ENCODE measurements at regions not wholly inside any gene's neighbourhood (a gene's known extent, or its start where the extent isn't known, plus 50 kb on each side); places are given as distances from the start of the nearest gene placed in this dataset.

GRCh38 chr22:48321986-48322545 is 1505.6 kb downstream of the BRD1 start:
- DNase-seq, result no peak

GRCh38 chr22:48320683-48321451 is 1506.8 kb downstream of the BRD1 start:
- no peak for DNase-seq

DNA sequence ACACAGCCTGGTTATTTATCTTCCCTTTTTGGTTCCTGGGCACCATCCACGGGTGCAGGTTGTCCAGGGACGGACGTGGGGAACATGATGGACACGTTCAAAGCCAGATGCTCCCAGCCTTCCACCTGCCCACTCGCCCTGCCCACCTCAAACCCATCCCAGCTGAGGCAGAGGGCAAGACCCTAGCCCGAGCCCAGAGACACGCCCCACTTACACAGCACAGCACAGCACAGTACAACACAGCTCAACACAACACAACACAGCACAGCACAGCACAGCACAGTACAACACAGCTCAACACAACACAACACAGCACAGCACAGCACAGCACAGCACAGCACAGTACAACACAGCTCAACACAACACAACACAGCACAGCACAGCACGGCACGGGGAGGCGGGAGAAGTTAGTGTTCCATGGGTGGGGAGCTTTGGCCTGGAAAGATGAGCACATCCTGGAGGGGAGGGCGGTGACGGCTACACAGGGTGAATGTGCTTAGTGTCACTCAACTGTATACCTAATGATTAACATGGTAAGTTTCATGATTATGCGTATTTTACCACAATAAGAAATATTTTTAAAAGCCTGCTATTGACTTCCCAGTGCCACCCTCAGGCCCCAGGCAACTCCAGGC is 1507.5 kb downstream of the BRD1 start:
- no peak for DNase-seq

DNA sequence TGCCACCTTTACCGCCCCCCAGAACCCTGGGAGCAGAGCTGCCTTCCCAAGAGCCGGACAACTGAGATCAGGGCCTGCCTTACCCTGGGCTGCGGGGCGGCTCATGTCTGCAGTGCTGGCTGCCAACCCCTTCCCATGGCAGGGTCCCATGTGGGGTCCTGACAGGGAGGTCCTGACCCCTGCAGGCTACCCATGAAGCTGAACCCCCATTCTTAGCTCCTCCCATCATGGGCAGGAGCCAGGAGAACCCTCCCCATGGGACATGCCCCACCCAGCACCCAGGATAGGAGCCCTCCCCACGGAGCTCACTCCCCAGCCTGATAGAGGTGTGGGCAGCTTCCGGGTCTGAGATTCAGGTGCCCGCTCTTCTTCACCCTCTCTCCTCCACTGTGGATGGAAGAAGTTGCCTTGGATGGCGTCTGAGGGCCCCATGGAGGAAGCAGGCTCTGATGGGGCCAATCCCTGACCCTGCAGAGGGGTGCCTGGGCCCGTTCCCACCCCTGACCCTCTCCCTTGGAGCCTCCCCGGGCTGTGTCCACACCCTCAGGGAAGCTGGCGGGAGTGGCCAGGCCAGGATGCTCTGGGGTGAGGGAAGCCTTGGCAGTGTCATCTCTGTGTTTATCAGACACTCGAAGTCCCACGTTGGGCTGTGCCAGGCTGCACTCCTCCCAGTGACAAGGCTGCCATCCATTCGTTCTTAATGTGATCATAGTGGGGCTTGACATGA is 1508.2 kb downstream of the BRD1 start:
- DNase-seq, result no peak

DNA sequence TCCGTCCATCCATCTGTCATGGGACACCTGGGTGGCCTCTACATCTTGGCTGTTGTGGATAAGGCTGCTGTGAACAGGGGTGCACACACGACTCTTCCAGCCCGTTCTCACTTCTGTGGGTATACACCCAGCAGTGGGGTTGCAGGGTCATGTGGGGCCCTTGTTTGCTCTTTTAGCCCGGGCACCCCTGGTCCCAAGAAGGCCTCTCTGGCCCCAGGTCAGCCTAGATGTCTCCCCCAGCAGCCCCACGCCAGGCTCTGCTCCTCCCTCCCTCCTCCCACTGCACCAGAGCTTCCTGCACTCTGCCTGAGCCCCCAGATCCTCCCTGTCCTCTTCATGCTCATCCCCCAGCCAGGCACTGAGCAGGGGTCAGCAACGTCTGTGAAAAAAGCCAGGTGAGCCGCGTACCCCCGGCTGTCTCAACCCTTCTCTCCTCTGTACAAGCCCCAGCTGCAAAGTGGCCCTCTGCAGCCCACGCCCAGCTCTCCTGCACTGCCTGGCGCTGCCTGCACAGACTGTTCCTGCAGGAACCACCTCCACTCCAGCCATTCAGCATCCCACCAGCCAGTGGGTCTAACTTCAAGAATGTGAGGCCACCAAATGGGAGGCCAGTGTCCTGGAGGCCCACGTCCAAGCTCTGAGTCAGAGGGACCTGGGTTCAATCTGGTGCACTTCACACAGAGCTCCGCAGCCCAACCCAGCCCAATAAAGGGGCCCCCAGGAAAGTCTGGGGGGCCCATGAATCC is 1508.9 kb downstream of the BRD1 start:
- no peak for DNase-seq

DNA sequence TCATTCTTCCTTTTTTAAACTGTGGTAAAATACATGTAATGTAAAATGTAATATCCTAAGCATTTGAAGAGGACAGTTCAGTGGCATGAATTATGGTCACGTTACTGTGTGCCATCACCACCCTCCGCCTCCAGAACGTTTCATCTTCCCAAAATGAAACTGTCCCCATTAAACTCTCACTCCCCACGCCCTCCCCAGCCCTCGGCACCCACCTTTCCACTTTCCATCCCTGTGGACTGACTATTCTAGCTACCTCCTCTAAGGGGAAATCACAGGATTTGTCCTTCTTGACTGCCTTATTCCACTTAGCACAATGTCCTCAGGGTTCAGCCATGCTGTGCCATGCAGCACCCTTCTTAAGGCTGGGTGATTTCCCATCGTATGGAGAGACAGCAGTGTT is 1509.5 kb downstream of the BRD1 start:
- no peak for DNase-seq

- no peak for DNase-seq
Observed at GRCh38 chr22:48316257-48317250, 1511.1 kb downstream of the BRD1 start.

DNA sequence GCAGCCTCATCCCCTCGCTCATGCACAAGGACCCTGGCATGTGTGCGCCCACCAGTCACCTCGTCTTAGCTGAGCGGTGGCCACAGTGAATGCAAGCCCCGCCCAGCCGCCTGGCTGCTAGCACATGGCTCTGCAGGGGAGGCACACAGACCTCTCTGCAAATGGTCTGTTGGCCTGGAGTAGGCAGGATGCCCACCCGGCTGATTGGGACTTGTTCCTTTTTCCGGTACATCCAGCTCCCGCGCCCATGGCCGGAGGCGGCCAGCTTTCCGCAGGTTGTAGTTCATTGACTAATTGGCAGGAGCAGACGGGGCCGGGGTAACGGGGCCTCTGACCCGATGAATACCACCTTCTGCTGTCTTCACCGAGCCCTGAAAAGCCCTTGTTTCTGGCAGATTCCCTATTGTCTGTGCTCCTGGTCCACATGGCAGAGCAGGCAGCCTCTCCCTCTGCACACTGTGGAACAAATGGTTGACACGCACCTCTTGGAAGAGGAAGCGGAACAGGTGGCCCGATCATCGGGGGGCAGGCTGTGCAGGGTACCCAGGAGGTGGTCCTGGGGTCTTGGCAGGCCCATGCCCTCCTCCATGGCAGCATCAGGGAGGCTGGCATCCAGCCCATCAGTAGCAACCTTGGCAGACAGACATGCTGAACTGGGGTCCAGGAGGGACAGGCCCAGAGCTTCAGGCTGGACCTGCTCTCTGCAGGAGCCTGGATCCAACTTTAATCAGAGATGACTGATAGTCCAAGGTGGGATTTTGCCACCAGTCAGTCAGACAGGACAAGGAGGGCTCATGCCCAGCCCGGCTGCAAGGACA is 1512.0 kb downstream of the BRD1 start:
- no peak for DNase-seq

GRCh38 chr22:48314073-48314472 is 1513.6 kb downstream of the BRD1 start:
- DNase-seq, result no peak

GRCh38 chr22:48313175-48313830 is 1514.4 kb downstream of the BRD1 start:
- DNase-seq, result no peak

- no peak for DNase-seq
Observed at GRCh38 chr22:48310740-48311139, 1516.9 kb downstream of the BRD1 start.

DNA sequence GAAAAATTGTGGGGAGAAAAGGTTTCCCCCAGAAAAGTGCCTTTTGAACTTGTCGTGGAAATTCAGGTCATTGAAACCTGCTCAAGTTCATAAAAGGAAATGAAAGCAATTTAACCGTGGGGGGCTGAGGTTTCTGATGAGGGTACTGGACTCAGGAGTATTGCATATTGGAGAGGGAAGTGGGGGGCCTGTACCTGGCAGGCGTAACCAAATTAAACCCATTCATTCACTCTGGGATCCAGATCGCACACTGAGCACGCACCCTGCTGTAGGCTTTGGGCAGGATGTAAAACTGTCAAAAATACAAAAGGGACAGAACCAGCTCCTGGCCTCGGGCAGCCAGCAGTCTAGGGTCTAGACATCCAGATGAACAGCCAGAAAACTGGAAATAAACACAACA is 1517.4 kb downstream of the BRD1 start:
- no peak for DNase-seq

GRCh38 chr22:48309836-48310235 is 1517.8 kb downstream of the BRD1 start:
- DNase-seq, result no peak

GRCh38 chr22:48309115-48309705 is 1518.5 kb downstream of the BRD1 start:
- no peak for DNase-seq

DNA sequence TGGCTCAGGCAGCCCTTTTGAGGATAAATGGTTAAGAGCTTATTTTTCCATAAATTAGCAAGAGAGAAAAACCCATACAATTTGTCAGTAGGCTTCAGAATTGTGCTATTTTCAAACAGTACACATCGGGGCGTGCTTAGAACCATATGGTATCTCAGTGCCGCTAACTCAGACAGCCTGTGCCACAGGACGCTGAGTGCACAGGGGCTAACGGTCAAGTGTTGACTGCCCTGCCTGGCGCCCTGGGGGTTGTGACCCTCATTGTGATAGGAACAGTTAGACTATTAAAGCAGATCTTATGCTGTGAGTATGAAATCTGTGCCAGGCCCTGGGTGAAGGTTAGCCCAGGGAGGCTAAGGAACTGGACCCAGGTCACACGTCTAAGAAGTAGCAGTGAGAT is 1519.7 kb downstream of the BRD1 start:
- no peak for DNase-seq

- no peak for DNase-seq
Observed at GRCh38 chr22:48306785-48307510, 1520.7 kb downstream of the BRD1 start.

GRCh38 chr22:48306284-48306683 is 1521.4 kb downstream of the BRD1 start:
- DNase-seq, result no peak

DNA sequence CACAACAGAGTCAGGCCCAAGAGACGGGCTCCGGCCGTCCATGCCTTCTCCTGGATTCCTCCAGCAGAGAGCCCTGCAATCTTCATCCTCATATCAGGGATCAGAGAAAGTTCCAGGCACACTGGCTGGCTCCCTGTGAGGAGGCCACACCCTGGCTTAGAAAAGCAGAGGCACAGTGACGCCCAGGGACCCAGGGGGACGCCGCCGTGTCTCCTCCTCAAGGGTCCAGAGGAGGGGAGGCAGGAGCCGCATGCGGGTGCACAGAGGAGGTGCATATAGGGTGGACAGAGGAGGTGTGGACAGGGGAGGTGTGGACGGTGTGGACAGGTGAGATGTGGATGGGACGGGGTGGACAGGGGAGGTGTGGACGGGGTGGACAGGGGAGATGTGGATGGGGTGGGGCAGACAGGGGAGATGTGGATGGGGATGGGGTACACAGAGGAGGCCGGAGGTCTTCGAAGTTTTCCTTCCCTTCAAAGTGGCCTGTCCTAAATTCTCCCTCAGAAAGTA is 1521.9 kb downstream of the BRD1 start:
- no peak for DNase-seq

- DNase-seq, result no peak
Observed at GRCh38 chr22:48303369-48303725, 1524.3 kb downstream of the BRD1 start.

Measured in NCI-H1048 (cell line).